A549 (cell line): ENCODE measurements at regions not wholly inside any gene's neighbourhood (a gene's known extent, or its start where the extent isn't known, plus 50 kb on each side); places are given as distances from the start of the nearest gene placed in this dataset.

ENCODE experiments used
- CEBPB ChIP-seq, 2 experiments: fragments of >200 bp in 1 of 2; sonication (Bioruptor Twin) in 1 of 2; formaldehyde crosslinking in 1 of 2; IDR thresholded peaks; 2 replicates each; pipeline ENCODE4 v1.6.1; 2012 to 2016
- HOXA7 ChIP-seq: fragments of 250-450 bp; sonication (Bioruptor Pico); IDR thresholded peaks from 2 replicates; pipeline ENCODE4 v1.5.0; 2020; ENCODE audit warnings: mild to moderate bottlenecking, moderate library complexity
- HOXB13 ChIP-seq: fragments of 250-450 bp; sonication (Bioruptor Pico); IDR thresholded peaks from 2 replicates; pipeline ENCODE4 v1.5.0; 2020; ENCODE audit warnings: low read depth, mild to moderate bottlenecking, moderate library complexity
- JUNB ChIP-seq: fragments of >200 bp; sonication (Bioruptor Twin); formaldehyde crosslinking; IDR thresholded peaks from 2 replicates; pipeline ENCODE4 v1.6.1; 2016
- MAX ChIP-seq: IDR thresholded peaks from 2 replicates; pipeline ENCODE4 v1.6.1; 2012
- MAZ ChIP-seq: fragments of 150-350 bp; IDR thresholded peaks from 2 replicates; pipeline ENCODE4 v1.6.1; 2014; ENCODE audit warnings: antibody characterized with exemption, low read depth, low read length, borderline replicate concordance
- POLR2A ChIP-seq: IDR thresholded peaks from 2 replicates; pipeline ENCODE4 v1.6.1; 2012; ENCODE audit warnings: mild to moderate bottlenecking, low read length
- RCOR1 ChIP-seq: fragments of 150-350 bp; IDR thresholded peaks from 2 replicates; pipeline ENCODE4 v1.6.1; 2014; ENCODE audit warnings: antibody characterized with exemption, low read length, low read depth
- RFX5 ChIP-seq: fragments of 450-650 bp; IDR thresholded peaks from 2 replicates; pipeline ENCODE4 v1.7.1; 2014; ENCODE audit warnings: antibody characterized with exemption, mild to moderate bottlenecking, moderate library complexity
- TF ChIP-seq, protein P1 (sequence below): fragments of >200 bp; sonication (Bioruptor Twin); formaldehyde crosslinking; IDR thresholded peaks from 3 replicates; pipeline ENCODE4 v1.5.1; 2016
- TF ChIP-seq, protein P2 (sequence below): IDR thresholded peaks from 2 replicates; pipeline ENCODE4 v1.6.1; 2012; ENCODE audit warnings: low read depth, borderline replicate concordance
- TF ChIP-seq, protein P3 (sequence below): fragments of 150-350 bp; IDR thresholded peaks from 2 replicates; pipeline ENCODE4 v1.6.1; 2014; ENCODE audit warnings: low read depth, mild to moderate bottlenecking, low read length

- TF ChIP-seq RCOR1 (no peak), POLR2A (no peak), HOXA7 (CRISPR knock-in tag) (no peak), JUNB (no peak), HOXB13 (no peak), MAZ (no peak), RFX5 (no peak), MAX (no peak), CEBPB (IDR thresholded peaks at IDR 0.05) (no peak)
- TF ChIP-seq, protein P1, sequence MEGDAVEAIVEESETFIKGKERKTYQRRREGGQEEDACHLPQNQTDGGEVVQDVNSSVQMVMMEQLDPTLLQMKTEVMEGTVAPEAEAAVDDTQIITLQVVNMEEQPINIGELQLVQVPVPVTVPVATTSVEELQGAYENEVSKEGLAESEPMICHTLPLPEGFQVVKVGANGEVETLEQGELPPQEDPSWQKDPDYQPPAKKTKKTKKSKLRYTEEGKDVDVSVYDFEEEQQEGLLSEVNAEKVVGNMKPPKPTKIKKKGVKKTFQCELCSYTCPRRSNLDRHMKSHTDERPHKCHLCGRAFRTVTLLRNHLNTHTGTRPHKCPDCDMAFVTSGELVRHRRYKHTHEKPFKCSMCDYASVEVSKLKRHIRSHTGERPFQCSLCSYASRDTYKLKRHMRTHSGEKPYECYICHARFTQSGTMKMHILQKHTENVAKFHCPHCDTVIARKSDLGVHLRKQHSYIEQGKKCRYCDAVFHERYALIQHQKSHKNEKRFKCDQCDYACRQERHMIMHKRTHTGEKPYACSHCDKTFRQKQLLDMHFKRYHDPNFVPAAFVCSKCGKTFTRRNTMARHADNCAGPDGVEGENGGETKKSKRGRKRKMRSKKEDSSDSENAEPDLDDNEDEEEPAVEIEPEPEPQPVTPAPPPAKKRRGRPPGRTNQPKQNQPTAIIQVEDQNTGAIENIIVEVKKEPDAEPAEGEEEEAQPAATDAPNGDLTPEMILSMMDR = no peak
- TF ChIP-seq, protein P2, sequence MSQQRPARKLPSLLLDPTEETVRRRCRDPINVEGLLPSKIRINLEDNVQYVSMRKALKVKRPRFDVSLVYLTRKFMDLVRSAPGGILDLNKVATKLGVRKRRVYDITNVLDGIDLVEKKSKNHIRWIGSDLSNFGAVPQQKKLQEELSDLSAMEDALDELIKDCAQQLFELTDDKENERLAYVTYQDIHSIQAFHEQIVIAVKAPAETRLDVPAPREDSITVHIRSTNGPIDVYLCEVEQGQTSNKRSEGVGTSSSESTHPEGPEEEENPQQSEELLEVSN = no peak
- TF ChIP-seq, protein P3, sequence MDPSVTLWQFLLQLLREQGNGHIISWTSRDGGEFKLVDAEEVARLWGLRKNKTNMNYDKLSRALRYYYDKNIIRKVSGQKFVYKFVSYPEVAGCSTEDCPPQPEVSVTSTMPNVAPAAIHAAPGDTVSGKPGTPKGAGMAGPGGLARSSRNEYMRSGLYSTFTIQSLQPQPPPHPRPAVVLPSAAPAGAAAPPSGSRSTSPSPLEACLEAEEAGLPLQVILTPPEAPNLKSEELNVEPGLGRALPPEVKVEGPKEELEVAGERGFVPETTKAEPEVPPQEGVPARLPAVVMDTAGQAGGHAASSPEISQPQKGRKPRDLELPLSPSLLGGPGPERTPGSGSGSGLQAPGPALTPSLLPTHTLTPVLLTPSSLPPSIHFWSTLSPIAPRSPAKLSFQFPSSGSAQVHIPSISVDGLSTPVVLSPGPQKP = no peak
Measured at GRCh38 chr17:27218719-27219488, 75.0 kb upstream of the WSB1 start.
